ENCODE measurements at regions not wholly inside any gene's neighbourhood (a gene's known extent, or its start where the extent isn't known, plus 50 kb on each side); places are given as distances from the start of the nearest gene placed in this dataset.
A peak's percentile ranks its signal among the peaks of the same experiment; 100 is the strongest.

- no peak for TF ChIP-seq CTCF (IDR thresholded peaks at IDR 0.05)
- DNase-seq, result no peak
- H3K36me3 ChIP-seq, result no peaks in the 10 kb centered on the region
- no peak for ATAC-seq
- H3K4me3 ChIP-seq, result no peak overlapping the region
- H3K27me3 ChIP-seq, result peaks cover 0 to 6% (median 0%) of the 10 kb centered on the region in 7 donors
- peaks cover 0 to 22% (median 9%) of the 10 kb centered on the region in 9 donors for H3K4me1 ChIP-seq
- H3K27ac ChIP-seq, result no peak overlapping the region
- no peaks in the 10 kb centered on the region for H3K9me3 ChIP-seq
- intact Hi-C loops (cut with DNase I), result no loop called here
- WGBS, 2 donors, result 78 to 81% methylated on average over 14 of the region's 14 CpGs
These were observed 55.8 kb upstream of the VIPR2 start for GRCh38 chr7:159200421-159200820.

GRCh38 chr7:159198016-159198724 is 53.5 kb upstream of the VIPR2 start:
- Histone ChIP-seq H3K27me3 (no peaks in the 10 kb centered on the region), H3K27ac (peak overlapping the region in 1 of 10 donors; percentile 82), H3K4me3 (no peak overlapping the region), H3K36me3 (no peaks in the 10 kb centered on the region), H3K9me3 (no peaks in the 10 kb centered on the region), H3K4me1 (peaks cover 0 to 22% (median 9%) of the 10 kb centered on the region in 9 donors)
- ATAC-seq, result peak in 1 of 8 donors; percentile 26
- intact Hi-C loops (cut with DNase I), result no loop called here
- DNase-seq, result no peak
- TF ChIP-seq CTCF (IDR thresholded peaks at IDR 0.05), result no peak
- WGBS, 2 donors, result 93 to 94% methylated on average over 15 of the region's 15 CpGs

- DNase-seq (peak in 1 of 2 donors; percentile 26), ATAC-seq (peak; percentile 34 to 89 (median 74))
- H3K27me3 ChIP-seq, result peaks cover 0 to under 1% (median 0%) of the 10 kb centered on the region in 7 donors
- no peaks in the 10 kb centered on the region for H3K9me3 ChIP-seq
- no peak for TF ChIP-seq CTCF (IDR thresholded peaks at IDR 0.05)
- peak overlapping the region in 2 of 10 donors; percentile 17 to 20 for H3K4me3 ChIP-seq
- H3K36me3 ChIP-seq, result no peaks in the 10 kb centered on the region
- peaks cover 0 to 22% (median 9%) of the 10 kb centered on the region in 9 donors for H3K4me1 ChIP-seq
- WGBS, 2 donors, result 37 to 47% methylated on average over 20 of the region's 20 CpGs
- peak overlapping the region in 1 of 10 donors; percentile 82 for H3K27ac ChIP-seq
- intact Hi-C loops (cut with DNase I), result no loop called here
These were observed 52.7 kb upstream of the VIPR2 start for GRCh38 chr7:159197066-159197975.

- ATAC-seq (no peak), DNase-seq (no peak)
- 91 to 96% methylated on average over 8 of the region's 8 CpGs for WGBS, 2 donors
- H3K36me3 ChIP-seq, result no peaks in the 10 kb centered on the region
- no peak for TF ChIP-seq CTCF (IDR thresholded peaks at IDR 0.05)
- H3K9me3 ChIP-seq, result no peaks in the 10 kb centered on the region
- H3K27ac ChIP-seq, result peak overlapping the region in 1 of 10 donors; percentile 82
- intact Hi-C loops (cut with DNase I), result no loop called here
- H3K4me3 ChIP-seq, result no peak overlapping the region
- H3K27me3 ChIP-seq, result peaks cover 0 to 2% (median 0%) of the 10 kb centered on the region in 7 donors
- peaks cover 0 to 22% (median 9%) of the 10 kb centered on the region in 9 donors for H3K4me1 ChIP-seq
These were observed 51.9 kb upstream of the VIPR2 start for GRCh38 chr7:159196584-159196983.

All from heart right ventricle (tissue), 16 donors.